ENCODE measurements at regions not wholly inside any gene's neighbourhood (a gene's known extent, or its start where the extent isn't known, plus 50 kb on each side); places are given as distances from the start of the nearest gene placed in this dataset.

- TF ChIP-seq, protein P1, sequence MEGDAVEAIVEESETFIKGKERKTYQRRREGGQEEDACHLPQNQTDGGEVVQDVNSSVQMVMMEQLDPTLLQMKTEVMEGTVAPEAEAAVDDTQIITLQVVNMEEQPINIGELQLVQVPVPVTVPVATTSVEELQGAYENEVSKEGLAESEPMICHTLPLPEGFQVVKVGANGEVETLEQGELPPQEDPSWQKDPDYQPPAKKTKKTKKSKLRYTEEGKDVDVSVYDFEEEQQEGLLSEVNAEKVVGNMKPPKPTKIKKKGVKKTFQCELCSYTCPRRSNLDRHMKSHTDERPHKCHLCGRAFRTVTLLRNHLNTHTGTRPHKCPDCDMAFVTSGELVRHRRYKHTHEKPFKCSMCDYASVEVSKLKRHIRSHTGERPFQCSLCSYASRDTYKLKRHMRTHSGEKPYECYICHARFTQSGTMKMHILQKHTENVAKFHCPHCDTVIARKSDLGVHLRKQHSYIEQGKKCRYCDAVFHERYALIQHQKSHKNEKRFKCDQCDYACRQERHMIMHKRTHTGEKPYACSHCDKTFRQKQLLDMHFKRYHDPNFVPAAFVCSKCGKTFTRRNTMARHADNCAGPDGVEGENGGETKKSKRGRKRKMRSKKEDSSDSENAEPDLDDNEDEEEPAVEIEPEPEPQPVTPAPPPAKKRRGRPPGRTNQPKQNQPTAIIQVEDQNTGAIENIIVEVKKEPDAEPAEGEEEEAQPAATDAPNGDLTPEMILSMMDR (conservative IDR thresholded peaks at IDR 0.05; ENCODE audit: low read length), result no peak
- TF ChIP-seq EZH2phosphoT487 (IDR thresholded peaks at IDR 0.05; ENCODE audit: borderline replicate concordance), result no peak
These were observed 228.0 kb downstream of the HINT1 start for GRCh38 chr5:130937046-130937445.
